ENCODE measurements at regions not wholly inside any gene's neighbourhood (a gene's known extent, or its start where the extent isn't known, plus 50 kb on each side); places are given as distances from the start of the nearest gene placed in this dataset.

- no peak for DNase-seq
Observed at GRCh38 chr21:18191139-18191538, 53.5 kb upstream of the CHODL start.

- no peak for DNase-seq
Observed at GRCh38 chr21:18178509-18178908, 66.1 kb upstream of the CHODL start.

DNA sequence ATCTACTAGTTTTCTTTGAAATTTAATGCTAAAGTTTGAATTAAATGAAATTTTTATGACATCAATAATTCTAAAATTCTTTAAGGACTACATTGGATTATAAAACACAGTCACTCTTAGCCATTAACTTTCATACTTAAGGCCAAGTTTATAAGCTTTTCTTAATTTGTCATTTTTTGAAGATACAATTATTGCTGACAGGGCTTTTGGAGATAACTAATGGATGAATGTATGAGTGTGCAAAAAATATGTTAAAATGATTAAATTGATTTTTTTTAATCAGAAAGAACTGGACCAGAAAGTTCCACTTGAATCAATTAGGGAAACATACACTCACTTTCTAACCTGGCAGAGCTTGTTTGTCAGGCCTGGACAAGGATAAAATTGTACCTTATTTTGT is 70.3 kb upstream of the CHODL start:
- no peak for DNase-seq

DNA sequence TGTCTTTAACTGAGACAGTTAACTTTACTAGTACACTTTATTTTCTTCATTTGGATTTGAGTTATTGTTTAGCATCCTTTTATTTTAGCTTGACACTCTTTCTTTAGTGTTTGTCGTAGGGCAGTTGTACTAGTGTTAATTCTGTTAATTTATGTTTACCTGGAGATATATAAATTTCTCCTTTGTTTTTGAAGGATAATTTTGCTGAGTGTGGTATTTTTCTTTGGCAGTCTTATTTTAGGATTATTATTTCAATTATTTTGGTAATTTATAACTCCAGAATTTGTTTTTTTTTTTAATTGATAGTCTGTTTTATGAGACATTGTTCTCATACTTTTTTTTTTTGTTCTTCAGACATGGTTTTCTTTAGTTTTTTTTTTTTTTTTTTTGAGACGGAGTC is 73.8 kb upstream of the CHODL start:
- no peak for DNase-seq

DNA sequence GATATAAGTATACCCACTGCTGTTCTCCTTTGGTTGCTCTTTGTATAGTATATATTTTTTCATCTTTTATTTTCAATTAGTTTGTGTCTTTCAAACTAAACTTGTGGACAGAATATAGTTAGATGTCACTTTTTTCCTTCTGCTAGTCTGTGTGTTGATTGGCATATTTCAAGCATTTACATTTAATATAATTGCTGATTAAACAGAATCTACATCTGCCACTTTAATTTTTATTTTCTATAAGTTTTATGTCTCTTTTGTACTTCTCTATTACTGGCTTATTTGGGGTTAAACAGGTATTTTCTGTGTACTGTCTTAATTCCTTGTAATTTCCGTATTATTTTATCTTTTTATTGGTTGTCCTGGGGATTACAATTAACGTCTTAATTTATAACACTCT is 74.4 kb upstream of the CHODL start:
- DNase-seq, result no peak

GRCh38 chr21:18168108-18168507 is 76.5 kb upstream of the CHODL start:
- no peak for DNase-seq

DNA sequence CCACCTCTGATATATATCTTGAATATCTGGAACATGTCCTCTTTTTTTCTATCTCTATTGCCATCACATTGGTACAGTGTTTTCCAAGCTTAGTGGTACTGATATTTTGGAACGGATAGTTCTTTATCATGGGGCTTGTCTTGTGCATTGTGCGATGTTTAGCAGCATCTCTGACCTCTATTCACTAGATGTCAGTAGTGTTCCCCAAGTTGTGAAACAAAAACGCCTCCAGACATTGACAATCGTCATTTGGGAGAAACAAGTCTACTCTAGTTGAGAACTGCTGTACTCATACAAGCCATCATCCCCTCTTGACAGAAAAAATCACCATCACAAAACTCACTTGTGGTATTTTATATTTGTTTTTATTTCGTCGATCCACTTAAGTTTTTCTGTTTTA is 79.7 kb upstream of the CHODL start:
- DNase-seq, result no peak

DNA sequence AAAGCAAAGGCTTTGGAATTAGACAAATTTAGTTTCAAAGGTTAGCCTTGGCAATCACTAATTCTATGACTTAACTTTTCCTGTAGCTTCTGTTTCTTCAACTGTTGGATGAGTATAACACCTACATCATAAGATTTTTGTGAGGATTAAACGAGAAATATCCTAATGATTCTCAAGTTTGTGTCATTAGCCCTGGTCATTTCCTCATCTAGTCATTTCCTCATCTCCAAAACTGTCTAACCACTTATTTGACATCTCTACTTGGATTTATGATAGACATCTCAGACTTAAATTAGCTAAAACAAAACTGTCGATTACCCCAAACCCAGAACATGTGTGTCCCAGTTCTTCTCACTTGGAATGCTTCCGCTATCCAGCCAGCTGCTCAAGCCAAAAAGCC is 80.2 kb upstream of the CHODL start:
- no peak for DNase-seq

GRCh38 chr21:18163956-18164355 is 80.7 kb upstream of the CHODL start:
- DNase-seq, result no peak

- no peak for DNase-seq
Observed at GRCh38 chr21:18161841-18162240, 82.8 kb upstream of the CHODL start.

DNA sequence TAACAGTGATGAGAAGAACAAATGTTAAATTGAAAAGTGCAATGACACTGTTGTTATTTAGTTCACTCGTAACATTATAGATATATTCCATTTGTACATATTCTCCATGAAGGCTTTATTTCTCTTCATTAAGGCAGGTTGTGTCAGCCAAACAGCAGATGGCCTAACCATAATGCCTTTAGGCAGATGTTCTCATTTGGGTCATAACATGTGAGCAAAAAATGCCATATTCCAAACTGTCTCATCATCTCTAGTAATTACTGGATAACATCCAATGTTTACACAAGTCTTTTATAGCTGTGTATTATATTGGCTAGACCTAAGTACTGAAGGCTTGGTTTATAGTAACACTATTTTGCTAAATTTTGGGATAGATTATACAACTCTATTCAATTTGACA is 87.2 kb upstream of the CHODL start:
- DNase-seq, result no peak

DNA sequence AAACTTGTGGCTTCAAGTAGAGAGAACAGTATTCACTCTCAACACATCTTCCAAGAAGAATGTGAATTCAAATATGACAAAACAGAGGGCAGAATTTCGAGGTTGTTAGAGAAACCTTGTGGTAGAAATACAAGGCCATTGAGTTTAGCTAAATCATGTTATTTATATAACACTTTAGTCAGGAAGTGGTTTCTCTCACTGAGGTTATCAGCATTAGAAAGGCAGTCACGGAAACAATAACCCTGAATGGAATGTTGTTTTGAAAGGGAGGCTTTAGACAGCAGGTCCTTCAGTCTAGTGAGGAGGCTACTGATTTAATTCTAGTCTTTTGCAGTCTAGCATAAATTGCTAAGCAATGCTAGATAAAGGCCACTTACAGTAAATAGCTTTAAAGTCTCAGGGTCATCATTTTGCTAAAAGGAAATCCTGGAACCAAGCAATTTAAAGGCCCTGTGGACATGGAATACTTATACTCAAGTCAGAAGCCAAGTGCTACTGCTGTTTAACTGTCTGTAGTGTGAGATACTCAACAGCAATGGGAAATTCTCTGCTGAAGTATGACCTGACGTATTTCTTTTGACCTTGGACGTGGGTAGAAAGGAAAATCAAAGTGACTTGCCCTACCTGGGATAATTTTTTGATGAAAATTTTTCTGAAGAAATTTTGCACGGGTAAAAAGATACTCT is 89.0 kb upstream of the CHODL start:
- DNase-seq, result peak; percentile 33

DNA sequence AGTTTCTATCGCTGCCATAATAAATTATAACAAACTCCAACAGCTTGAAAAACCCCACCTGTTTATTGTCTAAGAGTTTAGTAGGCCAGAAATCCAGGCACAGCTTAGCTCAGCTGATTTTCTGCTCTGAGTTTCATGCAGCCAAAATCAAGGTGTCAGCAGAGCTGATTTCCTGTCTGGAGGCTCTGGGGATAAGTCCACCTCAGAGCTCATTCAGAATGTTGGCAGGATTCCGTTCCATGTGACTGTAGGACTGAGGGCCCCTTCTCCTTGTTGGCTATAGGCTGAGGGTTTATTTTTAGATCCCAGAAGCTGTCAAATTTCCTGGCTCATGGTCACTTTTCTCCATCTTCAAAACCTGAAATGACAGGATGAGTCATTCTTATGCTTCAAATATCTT is 91.6 kb upstream of the CHODL start:
- no peak for DNase-seq

DNA sequence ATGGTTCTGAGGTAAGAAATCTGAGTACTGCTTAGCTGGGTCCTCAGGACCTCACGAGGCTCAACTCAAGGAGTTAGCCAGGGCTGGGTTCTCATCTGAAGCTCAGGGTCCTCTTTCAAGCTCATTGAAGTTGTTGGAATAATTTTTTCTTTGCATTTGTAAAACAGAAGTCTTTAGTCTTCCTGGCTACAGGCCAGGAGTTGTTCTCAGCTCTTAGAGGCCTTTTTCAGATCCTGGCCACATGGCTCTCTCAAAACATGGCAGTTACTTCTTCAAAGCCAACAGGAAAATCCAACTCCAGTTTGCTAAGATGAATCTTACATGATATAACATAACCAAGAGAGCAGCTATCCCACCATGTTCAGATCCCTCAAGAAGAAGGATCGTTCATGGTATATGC is 92.3 kb upstream of the CHODL start:
- no peak for DNase-seq

- DNase-seq, result no peak
Observed at GRCh38 chr21:18151046-18151445, 93.6 kb upstream of the CHODL start.

DNA sequence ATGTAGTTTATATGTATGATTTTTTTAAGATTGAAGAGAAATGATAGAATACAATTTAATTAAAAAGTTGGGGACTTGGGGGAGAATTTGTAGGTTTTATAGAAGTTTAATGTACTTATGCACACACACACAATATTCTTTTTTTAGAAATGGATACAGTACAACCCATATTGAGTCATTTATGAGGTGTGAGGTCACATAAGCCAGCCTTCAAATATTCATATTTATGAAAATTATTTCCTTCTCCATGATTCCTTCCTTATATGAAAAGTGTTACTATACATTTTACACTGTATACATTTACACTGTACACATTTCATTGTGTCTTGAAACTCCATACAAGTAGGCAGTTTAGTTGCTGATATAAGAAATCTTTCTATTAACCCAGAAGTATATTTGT is 96.2 kb upstream of the CHODL start:
- DNase-seq, result no peak

DNA sequence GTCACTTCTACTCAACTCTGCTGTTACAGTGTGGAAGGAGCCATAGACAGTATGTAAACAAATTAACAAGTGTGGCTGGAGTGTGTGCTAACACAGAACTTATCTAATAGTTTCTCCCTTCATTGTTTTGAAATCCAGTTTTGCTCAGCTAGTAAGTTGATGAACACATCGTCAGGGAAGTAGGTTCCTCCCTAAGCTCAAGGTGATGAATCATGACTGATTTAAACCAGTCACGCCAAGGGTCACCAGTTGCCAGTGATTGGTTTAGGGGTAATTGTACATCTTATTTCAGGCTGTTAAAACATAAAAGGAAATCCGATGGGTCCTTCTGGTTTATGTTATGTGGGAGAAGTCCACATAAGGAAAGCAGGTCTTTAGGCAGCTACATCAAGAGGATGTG is 97.0 kb upstream of the CHODL start:
- DNase-seq, result no peak

DNA sequence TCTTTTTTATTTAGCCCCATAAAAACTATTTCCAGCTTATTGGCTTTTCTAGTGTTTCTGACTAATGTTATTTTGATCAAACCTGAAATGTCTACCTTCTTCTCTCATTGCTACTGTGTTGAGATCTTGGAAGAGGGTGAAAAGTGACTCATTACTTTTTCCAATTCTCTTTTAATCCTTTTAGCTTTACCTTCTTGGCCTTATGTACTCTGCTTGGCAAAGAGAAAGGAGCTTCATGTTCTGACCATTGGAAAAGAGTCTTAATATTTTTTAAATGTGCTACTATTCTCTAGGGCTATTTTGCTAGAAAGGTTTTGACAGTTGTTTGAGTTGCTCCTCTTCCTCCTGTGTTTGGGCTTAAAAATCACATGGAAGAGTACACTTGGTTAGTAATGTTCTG is 97.8 kb upstream of the CHODL start:
- no peak for DNase-seq

- no peak for DNase-seq
Observed at GRCh38 chr21:18144339-18144738, 100.3 kb upstream of the CHODL start.

GRCh38 chr21:18142655-18143054 is 102.0 kb upstream of the CHODL start:
- DNase-seq, result no peak

DNA sequence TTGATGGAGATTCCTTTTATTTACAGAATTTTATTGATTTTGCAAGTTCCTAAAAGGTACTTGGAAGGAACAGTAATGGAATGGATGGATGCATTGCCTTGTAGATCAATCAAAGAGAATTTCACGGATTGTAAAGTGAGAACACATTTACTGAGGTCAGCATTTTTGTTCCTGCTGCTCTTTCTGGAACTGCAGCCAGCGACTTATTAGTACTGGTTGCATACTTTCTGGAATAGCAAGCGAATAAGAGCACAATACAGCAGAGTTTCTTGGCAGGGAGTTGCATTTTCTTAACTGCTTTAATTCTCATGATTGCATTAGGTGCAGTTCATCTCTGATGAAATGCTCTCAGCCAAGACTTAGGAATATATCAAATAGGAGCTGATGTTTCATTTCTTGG is 106.1 kb upstream of the CHODL start:
- no peak for DNase-seq

DNA sequence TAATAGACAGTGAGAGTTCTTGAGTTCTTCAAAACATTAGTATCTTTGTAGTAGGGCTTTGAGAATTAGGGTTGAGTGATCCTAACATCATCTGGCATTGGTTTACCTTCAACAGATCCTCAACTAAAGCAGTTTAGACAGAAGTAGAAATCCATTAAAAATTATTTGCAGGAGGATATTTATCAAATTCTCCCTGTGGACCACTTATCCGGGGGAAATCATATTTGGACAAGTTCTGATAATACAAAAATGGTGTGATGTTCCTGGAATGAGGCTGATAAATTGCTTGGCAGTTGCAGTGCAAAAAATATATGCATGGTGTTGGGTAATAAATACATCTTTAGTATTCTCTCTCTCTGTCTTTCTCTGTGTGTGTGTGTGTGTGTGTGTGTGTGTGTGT is 115.1 kb upstream of the CHODL start:
- no peak for DNase-seq

DNA sequence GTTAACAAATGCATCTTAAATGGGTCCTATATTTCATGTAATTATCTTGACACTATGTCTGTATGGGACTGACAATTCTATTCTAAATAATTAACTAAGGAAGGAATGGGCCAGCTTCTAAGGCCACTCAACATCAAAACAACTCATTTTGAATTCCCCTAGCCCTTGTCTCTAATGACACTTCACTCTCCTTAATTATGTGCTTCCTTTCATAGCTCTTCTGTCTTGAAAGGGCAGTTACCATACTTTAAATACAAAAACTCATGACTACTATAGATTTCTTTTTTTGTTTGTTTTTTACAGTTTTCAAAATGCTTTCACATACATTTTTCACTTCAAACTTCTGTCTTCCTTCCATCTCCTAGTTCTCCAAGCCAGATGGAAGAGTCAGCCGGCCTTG is 126.1 kb upstream of the CHODL start:
- no peak for DNase-seq

DNA sequence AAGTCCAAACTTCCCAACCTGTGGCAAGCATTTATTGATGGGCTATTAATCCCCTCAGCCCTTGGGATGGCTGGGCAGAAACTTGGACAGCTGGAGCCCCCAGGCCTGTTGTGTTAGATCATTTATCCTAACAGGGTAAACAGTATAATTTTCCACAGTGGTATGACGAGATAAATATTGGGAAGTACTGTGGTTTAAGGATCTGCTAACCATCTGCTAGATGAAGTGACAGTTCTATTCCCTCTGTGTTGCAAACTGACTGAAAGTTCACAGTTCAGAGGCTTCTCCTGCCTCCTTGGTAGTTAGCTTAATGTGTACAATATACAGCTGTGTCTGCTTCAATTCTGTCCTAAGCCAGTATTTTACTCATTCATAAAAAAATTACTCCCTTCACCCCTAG is 127.5 kb upstream of the CHODL start:
- DNase-seq, result no peak

DNA sequence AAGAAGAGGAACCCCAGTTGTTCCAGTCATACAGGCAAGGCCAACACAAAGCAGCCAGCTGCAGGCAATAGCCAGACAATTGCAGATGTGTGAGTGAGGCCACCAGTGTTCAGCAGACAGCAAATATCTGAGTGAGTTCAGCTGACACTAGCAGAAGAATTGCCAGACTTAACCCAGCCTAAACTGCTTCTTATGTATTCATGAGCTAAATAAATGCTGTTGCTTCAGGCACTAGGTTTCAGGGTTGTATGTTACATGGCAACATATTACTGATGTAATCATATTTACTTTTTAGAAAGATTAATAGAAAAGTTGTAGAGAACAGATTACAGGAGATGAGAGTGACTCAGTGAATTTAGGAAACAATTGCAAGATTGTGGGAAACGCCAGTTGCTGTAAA is 129.8 kb upstream of the CHODL start:
- no peak for DNase-seq

- DNase-seq, result no peak
Observed at GRCh38 chr21:18104802-18105201, 139.8 kb upstream of the CHODL start.
